SK-N-SH treated with all-trans-retinoic acid at 6 μM for 48 hours (cell line): ENCODE measurements at regions not wholly inside any gene's neighbourhood (a gene's known extent, or its start where the extent isn't known, plus 50 kb on each side); places are given as distances from the start of the nearest gene placed in this dataset.

Source experiments
- BACH2 ChIP-seq: fragments of 250-450 bp; sonication (Bioruptor Pico); IDR thresholded peaks from 2 replicates; pipeline ENCODE4 v1.9.0; 2021; ENCODE audit warnings: mild to moderate bottlenecking, borderline replicate concordance
- CSRNP3 ChIP-seq: fragments of 250-450 bp; sonication (Bioruptor Pico); IDR thresholded peaks from 2 replicates; pipeline ENCODE4 v1.5.1; 2021; ENCODE audit warnings: mild to moderate bottlenecking, moderate library complexity
- PATZ1 ChIP-seq: fragments of 250-450 bp; sonication (Bioruptor Pico); IDR thresholded peaks from 2 replicates; pipeline ENCODE4 v1.8.0; 2020; ENCODE audit warnings: mild to moderate bottlenecking, moderate library complexity, borderline replicate concordance
- SNAI2 ChIP-seq: fragments of 250-450 bp; sonication (Bioruptor Pico); IDR thresholded peaks from 2 replicates; pipeline ENCODE4 v1.5.0; 2020; ENCODE audit warnings: mild to moderate bottlenecking, moderate library complexity

DNA sequence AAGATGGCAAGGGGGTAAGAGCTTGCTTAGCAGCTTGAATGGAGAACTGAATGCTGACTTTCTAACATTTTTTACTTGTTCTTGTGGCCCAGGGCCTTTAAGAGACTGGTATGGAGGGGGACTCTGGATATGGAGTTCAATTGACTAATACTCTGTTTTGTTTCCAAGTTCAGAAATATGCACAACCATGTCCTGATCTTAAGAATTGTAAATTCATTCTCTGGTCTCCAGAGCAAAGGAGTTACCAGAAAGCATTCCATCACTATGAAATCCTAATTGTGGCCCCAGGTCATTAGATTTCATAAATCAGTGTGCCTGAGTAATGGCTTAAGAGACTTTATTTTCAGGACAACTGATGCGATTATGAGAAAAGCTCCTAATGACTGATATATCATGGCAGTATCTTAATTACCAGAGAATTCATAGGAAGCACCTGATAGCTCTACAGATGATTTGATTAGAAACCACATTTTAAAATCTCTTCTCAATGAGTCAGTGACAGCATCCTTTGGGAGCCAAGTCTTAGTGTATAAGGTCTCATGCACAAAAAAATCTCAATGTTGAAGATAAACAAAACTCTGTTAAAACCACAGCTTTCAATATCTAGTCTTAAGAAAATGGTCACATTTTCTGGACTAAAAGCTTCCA is 613.6 kb upstream of the KLF4 start:
- no peak for TF ChIP-seq BACH2 (CRISPR knock-in tag)
- no peak; the same call in 1 of the 2 replicates for TF ChIP-seq SNAI2 (CRISPR knock-in tag)
- no peak for TF ChIP-seq CSRNP3
- TF ChIP-seq PATZ1: peak; percentile 45; the same call in 1 of the 2 replicates
